Activated CD4-positive, alpha-beta memory T cell treated with anti-CD3 and anti-CD28 coated beads, Interleukin-2, amount 10 ng/mL, durations not matched to agents 7 days and 5 days (primary cell): ENCODE measurements at regions not wholly inside any gene's neighbourhood (a gene's known extent, or its start where the extent isn't known, plus 50 kb on each side); places are given as distances from the start of the nearest gene placed in this dataset.
A peak's percentile ranks its signal among the peaks of the same experiment; 100 is the strongest.
"Not testable (repeated sequence)": the region's sequence is repeated elsewhere in the genome, so short reads cannot be mapped to it uniquely, and the experiment has no call there.

ENCODE experiments used
- CTCF ChIA-PET: fragments of 350-600 bp; sonication (Branson Sonifier 250); formaldehyde crosslinking; loops from one replicate; lab custom pipeline; 2021; ENCODE audit warnings: antibody characterized with exemption, inconsistent platforms; lab: Charles Lee
- POLR2A ChIA-PET: fragments of 350-600 bp; sonication (Branson Sonifier 250); formaldehyde crosslinking; loops from one replicate; lab custom pipeline; 2021; ENCODE audit warnings: antibody characterized with exemption; lab: Charles Lee
- DNase-seq: peaks from one replicate; pipeline ENCODE4 v3.0.0-alpha.2; 2020
- H3K27ac Mint-ChIP-seq: one replicate; pipeline ENCODE4 v1.8.0; 2021; ENCODE audit warnings: mild to moderate bottlenecking, mixed read lengths
- H3K27me3 Mint-ChIP-seq: one replicate; pipeline ENCODE4 v1.8.0; 2021; ENCODE audit warnings: mixed read lengths
- H3K36me3 Mint-ChIP-seq: one replicate; pipeline ENCODE4 v1.8.0; 2021; ENCODE audit warnings: low read depth, mixed read lengths
- H3K4me1 Mint-ChIP-seq: one replicate; pipeline ENCODE4 v1.8.0; 2021; ENCODE audit warnings: mixed read lengths
- H3K4me3 Mint-ChIP-seq: one replicate; pipeline ENCODE4 v1.8.0; 2021; ENCODE audit warnings: mild to moderate bottlenecking, mixed read lengths
- H3K9me3 Mint-ChIP-seq: one replicate; pipeline ENCODE4 v1.8.0; 2021; ENCODE audit warnings: mixed read lengths

DNA sequence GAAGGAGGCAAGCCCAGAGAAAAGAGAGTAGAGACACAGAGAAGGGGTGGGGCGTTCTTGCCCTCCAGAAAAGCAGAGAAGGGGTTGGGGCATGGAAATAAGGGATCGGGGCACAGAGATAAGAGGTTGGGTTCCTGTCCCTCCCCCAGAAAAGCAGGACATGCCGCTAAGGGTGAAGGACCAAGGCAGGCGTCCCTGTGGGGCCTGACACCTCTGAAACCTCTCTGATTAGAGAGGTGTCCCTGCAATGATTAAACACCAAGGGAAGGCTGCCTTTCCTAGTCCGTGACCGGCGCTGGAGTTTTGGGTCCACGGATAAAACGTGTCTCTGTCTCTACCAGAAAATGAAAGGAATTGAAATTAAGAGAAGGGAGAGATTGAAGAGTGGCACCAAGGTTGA, 914.0 kb upstream of the CRIM1 start:
- H3K27me3 Mint-ChIP-seq, H3K36me3 Mint-ChIP-seq, H3K4me1 Mint-ChIP-seq, H3K4me3 Mint-ChIP-seq, H3K27ac Mint-ChIP-seq, CTCF ChIA-PET, POLR2A ChIA-PET, H3K9me3 Mint-ChIP-seq, DNase-seq: not testable (repeated sequence)

DNA sequence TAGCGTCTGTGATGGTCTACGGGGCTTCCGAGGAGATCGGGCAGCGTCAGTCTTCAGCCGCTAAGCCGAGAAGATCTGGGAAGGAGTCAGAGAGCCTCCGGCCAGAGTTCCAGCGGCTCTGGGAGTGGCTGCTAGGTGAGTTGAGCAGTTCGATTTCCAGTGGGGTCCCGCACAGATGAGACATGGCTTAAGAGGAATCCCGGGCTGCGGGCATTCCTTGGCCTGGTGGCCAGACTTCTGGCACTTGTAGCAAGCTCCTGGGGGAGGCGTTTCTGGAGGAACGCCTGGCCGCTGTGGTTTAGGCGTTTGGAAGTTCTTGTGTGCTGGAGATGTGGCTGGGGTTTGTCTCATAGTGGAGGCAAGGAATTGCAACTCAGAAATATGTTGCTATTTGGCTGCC, 915.3 kb upstream of the CRIM1 start:
- H3K4me1 Mint-ChIP-seq, H3K36me3 Mint-ChIP-seq, H3K27me3 Mint-ChIP-seq, DNase-seq, POLR2A ChIA-PET, H3K27ac Mint-ChIP-seq, H3K4me3 Mint-ChIP-seq, CTCF ChIA-PET, H3K9me3 Mint-ChIP-seq: not testable (repeated sequence)

- DNase-seq, H3K4me1 Mint-ChIP-seq, H3K9me3 Mint-ChIP-seq, H3K36me3 Mint-ChIP-seq, H3K27ac Mint-ChIP-seq, H3K27me3 Mint-ChIP-seq, POLR2A ChIA-PET, H3K4me3 Mint-ChIP-seq, CTCF ChIA-PET: not testable (repeated sequence)
These were observed 918.7 kb upstream of the CRIM1 start for GRCh38 chr2:35436893-35437292.

DNA sequence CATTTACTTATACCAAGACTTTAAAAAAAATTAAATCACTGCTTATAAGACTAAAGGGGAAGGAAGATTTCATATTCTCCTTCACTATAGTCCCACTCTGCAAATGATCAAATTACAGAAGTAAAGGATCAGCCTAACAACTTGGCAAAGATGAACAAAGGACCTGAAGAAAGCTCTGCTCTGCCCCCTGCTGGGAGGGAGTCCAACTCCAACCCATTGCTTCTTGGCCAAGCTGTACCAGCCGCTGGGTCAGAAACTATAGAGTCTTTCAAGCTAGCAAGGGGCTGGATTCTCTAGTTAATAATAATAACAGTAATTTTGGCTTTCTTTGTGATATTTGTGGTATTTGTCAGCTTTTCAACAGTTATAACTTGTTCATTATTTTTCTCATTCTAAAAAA, 927.0 kb upstream of the CRIM1 start:
- H3K27ac Mint-ChIP-seq = no peak overlapping the region
- POLR2A ChIA-PET = no interaction called here
- no peaks in the 10 kb centered on the region for H3K27me3 Mint-ChIP-seq
- no peaks in the 10 kb centered on the region for H3K9me3 Mint-ChIP-seq
- CTCF ChIA-PET = no interaction called here
- H3K36me3 Mint-ChIP-seq = no peaks in the 10 kb centered on the region
- no peak for DNase-seq
- no peaks in the 10 kb centered on the region for H3K4me1 Mint-ChIP-seq
- no peak overlapping the region for H3K4me3 Mint-ChIP-seq

DNA sequence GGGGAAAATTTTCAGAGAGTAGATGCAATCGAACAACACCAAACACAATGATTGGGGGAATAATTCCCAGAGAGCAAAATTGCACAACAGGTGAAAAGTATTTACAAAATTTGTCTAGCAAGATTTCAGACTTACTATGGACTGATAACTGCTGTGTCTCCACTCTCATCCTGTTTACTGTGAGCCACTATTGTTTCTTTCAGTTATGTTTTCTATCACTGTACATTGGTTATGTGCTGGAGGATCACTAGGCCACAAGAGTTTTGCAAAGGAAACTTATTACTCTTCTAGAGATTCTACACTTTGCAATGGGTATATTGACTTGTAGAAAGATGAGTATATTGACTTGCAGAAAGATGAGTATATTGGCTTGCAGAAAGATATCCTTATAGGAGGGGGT, 934.1 kb upstream of the CRIM1 start:
- POLR2A ChIA-PET = no interaction called here
- no peak for DNase-seq
- H3K4me3 Mint-ChIP-seq = no peak overlapping the region
- H3K27me3 Mint-ChIP-seq = no peaks in the 10 kb centered on the region
- CTCF ChIA-PET = interaction anchor here (1.7 kb wide), 1 partner anchor 10 kb away, joined by 5 read pairs; no protein-coding TSS in a partner anchor
- H3K9me3 Mint-ChIP-seq = no peaks in the 10 kb centered on the region
- no peak overlapping the region for H3K27ac Mint-ChIP-seq
- H3K4me1 Mint-ChIP-seq = no peaks in the 10 kb centered on the region
- no peaks in the 10 kb centered on the region for H3K36me3 Mint-ChIP-seq

DNA sequence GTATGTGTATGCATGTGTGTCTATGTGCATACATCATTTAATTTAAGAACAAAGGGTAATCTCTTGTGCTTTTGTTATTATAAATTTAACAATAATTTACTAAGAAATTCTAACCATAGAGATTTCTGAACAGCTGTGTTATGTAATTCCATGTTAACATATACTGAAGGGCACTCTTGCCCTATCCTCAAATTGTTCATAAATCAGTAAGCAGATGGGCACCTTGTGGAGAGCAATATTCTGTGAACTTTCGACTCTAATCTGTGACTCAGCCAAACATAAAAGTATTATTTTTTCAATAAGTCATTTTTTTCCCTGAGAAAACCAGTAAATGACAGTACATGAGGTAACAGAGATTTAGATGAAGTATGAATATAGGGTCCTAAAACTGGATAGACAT, 938.3 kb upstream of the CRIM1 start:
- Mint-ChIP-seq H3K9me3 (peaks cover 2% of the 10 kb centered on the region), H3K27me3 (no peaks in the 10 kb centered on the region), H3K4me1 (no peaks in the 10 kb centered on the region), H3K36me3 (no peaks in the 10 kb centered on the region), H3K4me3 (no peak overlapping the region), H3K27ac (no peak overlapping the region)
- DNase-seq = no peak
- CTCF ChIA-PET = no interaction called here
- POLR2A ChIA-PET = no interaction called here

DNA sequence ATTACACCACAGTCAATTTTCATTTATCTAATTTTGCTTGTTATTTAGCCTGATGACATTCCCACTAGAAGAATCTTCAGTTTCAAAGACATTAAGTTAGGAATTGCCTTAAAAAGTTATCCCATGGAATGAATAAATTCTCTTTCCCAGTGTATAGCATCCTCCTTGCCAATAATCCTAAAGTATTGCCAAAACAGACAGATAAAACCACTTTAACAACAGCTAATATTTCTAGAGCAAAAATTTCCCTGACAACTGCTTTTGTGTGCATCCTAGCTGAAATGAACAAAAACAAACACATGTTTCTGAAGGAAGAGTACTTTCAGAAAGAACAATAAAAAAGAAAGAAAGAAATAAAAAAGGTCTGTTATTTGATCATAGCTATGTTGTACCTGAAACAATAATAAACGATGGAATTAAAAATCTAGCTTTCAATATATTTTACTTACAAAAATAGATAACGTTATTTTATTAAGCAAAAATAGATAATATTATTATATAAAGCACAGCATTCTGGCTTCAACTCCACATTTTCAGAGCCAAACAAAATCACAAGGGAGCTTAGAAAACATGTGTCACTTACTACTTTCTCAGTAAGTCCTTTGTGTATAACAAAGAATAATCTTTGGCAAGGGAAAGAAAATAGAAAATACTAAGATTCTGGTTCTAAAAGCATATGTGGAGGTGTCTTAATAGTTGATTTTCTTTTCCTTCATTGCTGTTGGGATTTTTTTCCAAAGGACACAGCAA, 939.0 kb upstream of the CRIM1 start:
- no peak overlapping the region for H3K27ac Mint-ChIP-seq
- POLR2A ChIA-PET = no interaction called here
- no peaks in the 10 kb centered on the region for H3K27me3 Mint-ChIP-seq
- H3K9me3 Mint-ChIP-seq = peaks cover 2% of the 10 kb centered on the region
- H3K4me3 Mint-ChIP-seq = no peak overlapping the region
- no peaks in the 10 kb centered on the region for H3K36me3 Mint-ChIP-seq
- H3K4me1 Mint-ChIP-seq = no peaks in the 10 kb centered on the region
- CTCF ChIA-PET = no interaction called here
- no peak for DNase-seq

DNA sequence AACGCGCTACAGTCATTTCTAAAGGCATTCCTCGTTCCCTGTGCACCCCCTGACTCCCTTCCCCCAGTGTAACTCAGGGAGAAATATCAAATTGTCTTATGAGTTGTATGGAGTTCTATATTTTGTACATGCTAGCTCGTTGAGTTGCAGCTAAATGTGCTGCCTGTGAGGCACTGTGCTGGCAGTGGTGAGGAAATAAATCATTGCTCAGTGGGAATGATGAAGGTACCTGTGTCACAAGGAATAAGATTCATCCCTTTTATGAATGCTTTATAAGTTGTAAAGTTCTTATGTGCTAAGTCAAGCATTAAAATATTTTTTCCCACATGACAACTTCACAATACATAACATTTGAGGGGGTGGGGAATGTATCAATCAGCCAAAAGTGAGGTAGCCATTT, 939.6 kb upstream of the CRIM1 start:
- CTCF ChIA-PET = no interaction called here
- Mint-ChIP-seq H3K27me3 (no peaks in the 10 kb centered on the region), H3K4me3 (no peak overlapping the region), H3K9me3 (peaks cover 2% of the 10 kb centered on the region), H3K36me3 (no peaks in the 10 kb centered on the region), H3K27ac (no peak overlapping the region), H3K4me1 (no peaks in the 10 kb centered on the region)
- no peak for DNase-seq
- POLR2A ChIA-PET = no interaction called here

- Mint-ChIP-seq H3K4me3 (no peak overlapping the region), H3K27me3 (no peaks in the 10 kb centered on the region), H3K4me1 (no peaks in the 10 kb centered on the region), H3K9me3 (peaks cover 2% of the 10 kb centered on the region), H3K27ac (no peak overlapping the region), H3K36me3 (no peaks in the 10 kb centered on the region)
- CTCF ChIA-PET = no interaction called here
- POLR2A ChIA-PET = no interaction called here
- no peak for DNase-seq
These were observed 940.3 kb upstream of the CRIM1 start for GRCh38 chr2:35415282-35415681.

- Mint-ChIP-seq H3K4me1 (no peaks in the 10 kb centered on the region), H3K27ac (no peak overlapping the region), H3K9me3 (peaks cover 2% of the 10 kb centered on the region), H3K36me3 (no peaks in the 10 kb centered on the region), H3K27me3 (no peaks in the 10 kb centered on the region), H3K4me3 (no peak overlapping the region)
- DNase-seq = peak; percentile 45
- ChIA-PET CTCF (interaction anchor here (0.6 to 2.0 kb wide), 9 partner anchors 8 to 1315 kb away, joined by 3 to 7 read pairs (median 3); no protein-coding TSS in a partner anchor), POLR2A (no interaction called here)
These were observed 945.0 kb upstream of the CRIM1 start for GRCh38 chr2:35410431-35411061.

GRCh38 chr2:35409762-35410161, 945.8 kb upstream of the CRIM1 start:
- no peaks in the 10 kb centered on the region for H3K27me3 Mint-ChIP-seq
- ChIA-PET CTCF (interaction anchor here (0.6 to 1.2 kb wide), 3 partner anchors 8 to 22 kb away, joined by 3 read pairs; no protein-coding TSS in a partner anchor), POLR2A (no interaction called here)
- no peak for DNase-seq
- H3K4me3 Mint-ChIP-seq = no peak overlapping the region
- no peak overlapping the region for H3K27ac Mint-ChIP-seq
- H3K4me1 Mint-ChIP-seq = no peaks in the 10 kb centered on the region
- no peaks in the 10 kb centered on the region for H3K36me3 Mint-ChIP-seq
- H3K9me3 Mint-ChIP-seq = peaks cover 2% of the 10 kb centered on the region

DNA sequence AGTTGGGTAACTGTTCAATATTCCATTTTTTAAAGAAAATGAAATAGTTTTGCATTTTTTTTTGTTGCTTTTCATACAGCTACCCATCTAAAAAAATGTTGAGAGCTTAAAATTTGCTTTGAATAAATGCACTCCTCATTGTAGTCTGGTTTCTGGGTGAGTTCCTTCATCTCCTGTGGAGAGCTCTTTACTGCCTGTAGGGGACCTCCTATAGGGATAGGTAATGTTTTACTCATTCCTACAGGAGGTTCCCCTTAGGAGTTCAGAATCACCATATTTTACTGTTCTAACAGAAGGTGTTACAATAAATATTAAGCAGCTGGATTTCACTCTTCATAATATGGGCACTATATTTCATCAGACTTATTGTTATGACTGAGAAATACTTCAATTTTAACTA, 947.3 kb upstream of the CRIM1 start:
- Mint-ChIP-seq H3K27me3 (no peaks in the 10 kb centered on the region), H3K4me1 (no peaks in the 10 kb centered on the region), H3K36me3 (no peaks in the 10 kb centered on the region), H3K9me3 (no peaks in the 10 kb centered on the region), H3K27ac (no peak overlapping the region), H3K4me3 (no peak overlapping the region)
- CTCF ChIA-PET = interaction anchor here (0.6 kb wide), 1 partner anchor 30 kb away, joined by 3 read pairs; no protein-coding TSS in a partner anchor
- POLR2A ChIA-PET = no interaction called here
- no peak for DNase-seq

DNA sequence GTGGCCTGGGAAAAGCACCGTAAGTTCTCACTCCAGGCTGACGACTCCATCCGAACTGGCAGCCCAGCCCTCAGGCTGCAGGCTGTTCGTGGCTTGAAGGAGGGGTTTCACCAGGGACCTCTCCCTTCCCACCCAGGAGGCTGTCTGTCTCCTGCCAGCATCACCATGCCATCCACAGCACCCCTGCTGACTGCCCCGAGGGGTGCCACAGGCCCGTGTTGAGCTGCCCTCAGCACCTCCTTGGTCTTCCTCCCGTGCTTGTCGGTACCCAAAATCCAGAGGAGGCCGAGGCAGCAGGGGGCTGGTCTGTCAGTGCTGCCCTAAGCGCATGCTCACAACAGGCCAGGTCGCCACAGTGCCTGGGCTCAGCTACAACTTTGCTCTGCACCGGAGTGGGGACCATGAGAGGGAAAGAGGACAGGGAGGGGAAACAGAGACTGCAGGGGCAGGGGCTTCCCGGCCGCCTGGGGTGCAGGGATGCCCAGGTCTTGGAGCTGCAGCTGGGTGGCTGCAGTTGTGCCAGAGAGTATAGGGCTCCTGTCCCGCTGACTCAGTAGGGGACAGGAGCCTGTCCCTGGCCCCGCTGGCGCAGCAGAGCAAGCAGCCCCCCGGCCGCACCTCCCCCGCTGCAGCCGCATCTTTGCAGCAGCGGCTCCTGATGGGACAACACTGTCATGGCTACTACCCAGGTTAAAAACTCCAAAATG, 963.7 kb upstream of the CRIM1 start:
- Mint-ChIP-seq H3K9me3 (no peaks in the 10 kb centered on the region), H3K27ac (no peak overlapping the region), H3K27me3 (no peaks in the 10 kb centered on the region), H3K4me1 (no peaks in the 10 kb centered on the region), H3K4me3 (no peak overlapping the region), H3K36me3 (no peaks in the 10 kb centered on the region)
- ChIA-PET POLR2A (no interaction called here), CTCF (interaction anchor here (1.2 kb wide), 1 partner anchor 19 kb away, joined by 3 read pairs; no protein-coding TSS in a partner anchor)
- DNase-seq = no peak
